Dedifferentiated amniotic fluid mesenchymal stem cell (primary cell): ENCODE measurements at regions not wholly inside any gene's neighbourhood (a gene's known extent, or its start where the extent isn't known, plus 50 kb on each side); places are given as distances from the start of the nearest gene placed in this dataset.
A peak's percentile ranks its signal among the peaks of the same experiment; 100 is the strongest.

Source experiments
- DNase-seq: peaks from one replicate; pipeline ENCODE4 v3.0.0-alpha.2; 2016; ENCODE audit errors: extremely low spot score

- no peak for DNase-seq
These were observed 134.5 kb downstream of the BAMBI start for GRCh38 chr10:28811639-28812349.

DNA sequence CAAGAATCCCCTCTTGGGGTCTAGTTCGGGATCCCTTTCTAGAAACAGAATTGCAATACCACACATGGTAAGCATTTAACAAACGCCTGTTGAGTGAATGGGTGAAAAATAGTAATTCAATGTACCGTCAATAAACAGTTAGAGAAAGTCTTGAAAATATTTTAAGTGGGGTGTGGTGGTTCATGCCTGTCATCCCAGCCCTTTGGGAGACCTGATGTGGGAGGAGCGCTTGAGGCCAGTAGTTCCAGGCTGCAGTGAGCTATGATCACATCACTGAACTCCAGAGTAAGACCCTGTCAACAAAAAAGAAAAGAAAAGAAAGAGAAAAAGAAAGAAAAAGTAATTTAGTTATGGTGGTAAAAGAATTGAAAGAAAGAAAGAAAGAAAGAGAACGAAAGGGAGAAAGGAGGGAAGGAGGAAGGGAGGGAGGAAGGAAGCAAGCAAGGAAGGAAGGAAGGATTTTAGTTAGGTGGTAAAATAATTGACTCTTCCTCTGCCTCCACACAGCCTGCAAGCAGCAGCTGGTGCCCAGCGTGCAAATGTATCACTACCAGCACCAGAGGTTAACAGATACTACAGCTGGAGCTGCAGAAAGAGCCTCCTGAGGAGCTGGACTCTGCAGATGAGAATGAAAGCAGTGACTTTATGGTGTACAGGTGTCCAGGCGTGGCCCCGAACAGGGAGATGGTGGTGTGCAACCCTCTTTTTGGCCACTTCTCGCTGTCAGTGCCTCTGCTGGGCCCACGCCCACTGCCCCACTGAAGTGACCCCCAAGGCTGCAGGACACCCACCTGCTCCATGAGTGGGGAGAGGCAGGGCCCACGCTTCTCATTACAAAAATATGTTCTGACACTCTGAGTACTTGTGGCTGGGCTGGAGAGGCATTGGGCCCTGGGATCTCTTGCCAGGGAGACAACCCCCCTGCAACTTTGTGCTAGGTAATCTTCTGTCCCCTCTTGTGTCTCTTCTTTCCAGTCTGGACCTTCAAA, 135.4 kb downstream of the BAMBI start:
- no peak for DNase-seq

DNA sequence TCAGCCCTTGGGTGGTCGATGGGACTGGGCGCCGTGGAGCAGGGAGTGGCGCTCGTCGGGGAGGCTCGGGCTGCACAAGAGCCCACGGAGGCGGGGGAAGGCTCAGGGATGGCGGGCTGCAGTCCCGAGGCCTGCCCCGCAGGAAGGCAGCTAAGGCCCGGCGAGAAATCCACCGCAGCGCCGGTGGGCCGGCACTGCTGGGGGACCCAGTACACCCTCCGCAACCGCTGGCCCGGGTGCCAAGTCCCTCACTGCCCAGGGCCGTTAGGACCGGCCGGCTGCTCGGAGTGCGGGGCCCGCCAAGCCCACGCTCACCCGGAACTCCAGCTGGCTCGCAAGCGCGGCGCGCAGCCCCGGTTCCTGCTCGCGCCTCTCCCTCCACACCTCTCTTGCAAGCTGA, 138.4 kb downstream of the BAMBI start:
- DNase-seq, result no peak

GRCh38 chr10:28822719-28823464, 145.6 kb downstream of the BAMBI start:
- DNase-seq, result no peak

DNA sequence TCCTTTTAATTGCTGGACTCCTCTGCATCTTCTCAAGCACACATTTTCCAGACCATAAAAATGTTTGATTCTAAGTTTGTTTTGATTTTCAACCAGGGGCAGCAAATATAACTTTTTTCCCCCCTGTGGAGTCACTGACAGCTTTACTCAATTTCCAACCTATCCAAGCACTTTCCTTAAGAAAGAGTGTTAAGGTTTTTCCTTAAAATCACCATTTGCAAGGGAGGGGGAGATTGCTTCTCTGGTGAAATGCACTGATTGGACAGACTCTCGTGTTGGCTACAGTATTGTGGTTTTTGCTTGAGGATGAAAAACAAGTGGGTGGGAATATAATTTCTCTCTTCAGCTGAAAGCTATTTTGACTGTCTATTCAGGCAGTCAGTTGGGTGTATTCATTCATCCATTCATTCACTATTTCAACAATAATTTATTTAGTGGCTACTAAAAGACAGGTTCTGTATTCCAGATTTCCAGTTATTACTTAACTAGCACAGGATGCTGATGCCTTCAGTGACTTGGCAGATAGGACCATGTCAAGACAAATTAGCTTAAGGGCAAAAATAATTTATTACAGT, 146.3 kb downstream of the BAMBI start:
- no peak for DNase-seq

DNA sequence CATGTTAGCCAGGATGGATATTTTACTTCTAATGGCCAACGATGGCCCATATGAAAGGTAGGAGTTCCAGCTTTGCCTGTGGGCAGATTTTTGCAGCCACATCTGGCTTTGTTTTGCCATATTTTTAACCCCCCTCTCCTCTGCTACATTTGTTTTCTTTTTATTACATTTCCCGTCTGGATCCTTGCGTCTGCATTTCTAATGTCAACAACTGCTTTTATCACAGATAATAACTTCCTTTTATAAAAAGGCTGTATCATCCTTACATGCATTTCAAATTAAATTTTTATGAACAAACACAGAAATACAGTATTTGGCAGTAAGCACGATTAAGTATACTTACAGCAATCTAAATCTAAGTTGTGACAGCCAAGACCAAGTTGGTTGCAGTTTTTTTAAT, 156.0 kb downstream of the BAMBI start:
- no peak for DNase-seq

- no peak for DNase-seq
These were observed 159.1 kb downstream of the BAMBI start for GRCh38 chr10:28836435-28836743.

DNA sequence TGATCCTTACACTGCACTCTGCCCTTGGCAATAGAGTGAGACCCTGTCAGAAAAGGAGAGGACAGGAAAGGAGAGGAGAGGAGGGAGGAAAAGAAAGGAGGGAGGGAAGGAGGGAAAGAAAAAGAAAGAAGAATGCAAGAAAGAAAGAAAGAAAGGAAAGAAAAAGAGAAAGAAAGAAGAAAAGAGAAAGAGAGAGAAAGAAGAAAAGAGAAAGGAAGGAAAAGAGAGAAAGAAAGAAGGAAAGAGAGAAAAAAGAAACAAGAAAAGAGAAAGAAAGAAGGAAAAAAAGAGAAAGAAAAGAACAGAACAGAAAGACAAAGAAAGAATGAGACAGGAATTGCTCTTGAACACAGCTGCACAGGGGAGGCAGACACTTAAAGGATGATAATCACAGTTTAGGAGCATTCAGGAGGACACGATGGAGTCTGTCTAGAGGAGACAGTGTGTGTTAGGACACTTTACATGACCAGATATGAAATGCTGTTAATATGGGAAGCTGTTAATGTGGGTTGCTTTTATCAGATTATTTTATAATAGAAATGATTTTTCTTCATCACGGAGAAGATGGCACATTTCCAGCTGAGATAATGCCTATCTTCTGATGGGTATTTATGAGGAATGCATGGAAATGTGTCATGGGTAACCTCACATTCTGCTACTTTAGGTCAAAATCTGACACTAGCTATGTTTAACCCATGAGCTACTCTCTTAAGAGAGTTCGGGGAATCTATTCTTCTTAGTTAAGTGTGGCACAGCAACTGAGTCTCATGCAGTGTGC, 160.5 kb downstream of the BAMBI start:
- DNase-seq, result no peak

- DNase-seq, result no peak
These were observed 161.6 kb downstream of the BAMBI start for GRCh38 chr10:28838908-28839307.

DNA sequence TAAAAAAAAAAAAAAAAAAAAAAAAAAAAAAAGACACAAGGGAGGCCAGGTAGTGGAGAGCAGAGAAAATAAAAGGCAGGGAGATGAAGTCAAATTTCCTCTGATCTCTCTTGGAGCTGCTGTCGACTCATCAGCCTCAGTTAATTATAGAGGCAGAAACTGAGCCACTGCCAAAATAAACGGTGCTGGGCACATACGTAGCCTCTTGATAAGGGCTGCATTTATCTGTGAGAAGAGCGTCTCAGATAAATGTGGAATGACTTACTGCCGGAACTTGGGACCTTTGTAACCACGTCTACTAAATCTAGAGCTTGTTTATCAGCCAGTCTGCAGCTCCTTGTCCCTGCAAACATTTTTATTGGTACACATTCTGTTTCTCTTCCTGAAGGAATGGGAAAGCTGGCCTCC, 162.3 kb downstream of the BAMBI start:
- no peak for DNase-seq

GRCh38 chr10:28840202-28840601, 162.9 kb downstream of the BAMBI start:
- no peak for DNase-seq

- DNase-seq, result no peak
These were observed 163.7 kb downstream of the BAMBI start for GRCh38 chr10:28840971-28841370.

DNA sequence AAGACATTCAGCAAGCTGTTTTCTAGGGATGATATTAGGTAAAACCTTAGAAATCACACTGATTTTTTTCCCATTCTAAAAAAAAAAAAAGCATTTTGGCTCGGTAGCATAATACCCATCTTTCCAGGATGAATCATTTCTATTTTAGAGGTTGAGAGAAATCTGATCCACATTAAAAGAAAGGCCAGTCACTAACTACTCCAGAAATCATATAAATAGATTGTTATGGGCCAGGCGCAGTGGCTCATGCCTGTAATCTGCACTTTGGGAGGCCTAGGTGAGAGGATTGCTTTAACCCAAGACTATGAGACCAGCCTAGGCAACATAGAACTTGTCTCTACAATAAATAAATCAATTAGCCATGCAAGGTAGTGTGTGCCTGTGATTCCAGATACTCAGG, 164.3 kb downstream of the BAMBI start:
- DNase-seq, result peak; percentile 72

- peak; percentile 63 for DNase-seq
These were observed 165.0 kb downstream of the BAMBI start for GRCh38 chr10:28842321-28842720.

DNA sequence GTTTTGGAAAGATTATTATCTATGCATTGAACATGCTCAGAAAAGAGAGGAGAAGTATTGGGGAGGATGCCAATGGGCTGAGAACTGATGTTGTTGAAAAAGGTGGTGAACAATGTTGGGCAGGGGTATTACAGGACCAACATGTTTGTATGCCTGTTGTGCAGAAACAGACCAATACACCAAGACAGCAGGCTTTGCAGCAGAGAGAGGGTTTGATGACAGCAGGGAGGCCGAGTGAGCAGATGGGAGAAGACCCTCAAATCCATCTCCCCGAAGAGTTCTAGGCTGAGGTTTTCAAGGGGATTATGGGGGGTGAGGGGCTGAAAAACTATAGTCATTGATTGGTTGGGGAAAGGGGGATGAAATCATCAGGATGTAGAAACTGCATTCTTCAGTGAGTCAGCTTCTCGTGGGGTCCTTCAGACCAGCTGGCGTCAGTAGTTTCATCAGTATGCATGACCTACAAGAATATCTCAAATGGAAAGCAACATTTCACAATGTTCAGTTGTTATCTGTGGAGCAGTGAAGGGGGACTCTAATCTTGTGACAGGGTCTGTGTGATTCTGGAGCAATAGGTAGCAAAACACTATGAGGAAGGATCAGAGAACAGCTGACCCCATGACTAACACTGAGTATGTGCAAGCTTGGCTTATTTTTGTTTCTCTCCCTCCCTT, 167.8 kb downstream of the BAMBI start:
- no peak for DNase-seq

- no peak for DNase-seq
These were observed 172.0 kb downstream of the BAMBI start for GRCh38 chr10:28849309-28849708.

DNA sequence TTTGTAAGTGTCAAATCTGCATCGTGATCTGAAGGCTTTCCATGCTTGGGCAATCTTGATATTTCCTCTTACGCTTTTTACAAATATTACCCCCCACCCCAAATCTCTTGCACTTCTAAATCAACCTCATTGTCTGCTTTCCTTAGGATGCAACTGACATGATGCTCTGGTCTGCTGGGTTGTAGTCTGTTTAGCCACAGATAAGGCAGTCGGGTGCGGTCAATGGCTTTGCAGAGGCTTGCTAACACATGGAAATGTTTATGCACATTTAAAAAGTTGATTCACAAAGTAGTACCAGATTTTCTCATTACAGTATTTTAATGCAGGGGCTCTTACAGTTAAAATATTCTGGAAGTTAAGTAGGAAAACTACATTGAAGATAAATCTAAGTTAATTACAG, 172.5 kb downstream of the BAMBI start:
- DNase-seq, result no peak

GRCh38 chr10:28850784-28851183, 173.5 kb downstream of the BAMBI start:
- DNase-seq, result no peak

GRCh38 chr10:28853195-28853594, 175.9 kb downstream of the BAMBI start:
- no peak for DNase-seq

DNA sequence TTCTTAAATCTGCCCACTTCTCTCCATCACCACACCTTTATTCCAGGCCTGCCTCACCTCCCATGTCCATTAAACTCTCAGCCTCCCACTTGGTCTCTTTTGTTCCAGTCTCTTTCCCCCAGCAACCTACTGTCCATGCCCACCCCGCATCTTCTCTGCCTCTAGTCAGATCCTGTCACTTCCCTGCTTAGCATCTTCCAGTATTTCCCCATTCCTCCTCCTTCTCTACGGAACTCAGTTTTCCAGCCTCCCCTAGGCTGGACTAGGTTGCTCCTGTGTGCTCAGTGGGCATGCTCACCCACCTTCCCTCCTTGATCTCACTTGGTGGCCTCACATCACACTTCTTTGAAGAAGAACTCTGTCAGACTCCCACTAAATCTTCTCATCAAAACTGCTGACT, 179.8 kb downstream of the BAMBI start:
- no peak for DNase-seq

DNA sequence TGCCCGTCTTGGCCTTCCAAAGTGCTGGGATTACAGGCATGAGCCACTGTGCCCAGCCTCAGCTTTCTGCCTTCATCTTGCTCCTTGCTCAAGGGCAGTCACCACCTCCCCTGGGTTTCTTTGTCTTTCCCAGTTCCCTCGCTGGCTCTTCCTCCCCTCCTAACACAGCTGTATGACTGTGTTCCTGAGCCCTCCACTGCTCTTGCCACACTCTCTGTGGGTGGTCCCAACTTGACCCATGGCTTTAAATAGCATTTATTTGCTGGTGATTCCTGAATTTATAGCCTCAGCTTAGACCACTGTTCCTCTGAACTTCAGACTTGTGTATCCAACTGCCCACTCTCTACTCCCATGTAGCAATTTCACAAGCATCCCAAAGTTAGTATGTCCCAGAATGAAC, 181.3 kb downstream of the BAMBI start:
- no peak for DNase-seq
